ENCODE measurements at regions not wholly inside any gene's neighbourhood (a gene's known extent, or its start where the extent isn't known, plus 50 kb on each side); places are given as distances from the start of the nearest gene placed in this dataset.

DNA sequence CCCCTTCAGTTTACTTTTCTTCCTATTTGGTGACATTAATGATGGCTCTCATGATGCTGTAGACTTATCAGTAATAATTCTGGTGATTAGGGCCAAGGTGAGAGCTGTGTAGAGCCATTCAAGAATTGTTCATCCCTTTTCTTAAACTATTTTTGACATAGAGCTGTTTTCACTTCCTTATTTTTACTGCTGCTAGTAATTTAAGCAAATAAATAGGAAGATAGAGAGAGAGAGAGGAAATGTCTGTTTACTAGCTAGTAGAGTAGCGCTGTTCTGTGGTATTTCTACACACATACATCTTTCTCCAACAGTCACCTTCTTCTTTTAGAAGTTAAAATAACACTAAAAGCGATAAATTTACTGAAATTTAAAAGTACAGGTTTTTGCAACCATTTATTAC lies 678.0 kb upstream of the ZP4 start:
- no peak for TF ChIP-seq YY1 (IDR thresholded peaks at IDR 0.05)
- no peak for TF ChIP-seq CTCF (IDR thresholded peaks at IDR 0.05; ENCODE audit: low read depth, low read length, missing input control)
- TF ChIP-seq FOXA1 (IDR thresholded peaks at IDR 0.05): no peak
- TF ChIP-seq RXRA (IDR thresholded peaks at IDR 0.05): no peak
- TF ChIP-seq SP1 (IDR thresholded peaks at IDR 0.05): no peak
- TF ChIP-seq, protein P1, sequence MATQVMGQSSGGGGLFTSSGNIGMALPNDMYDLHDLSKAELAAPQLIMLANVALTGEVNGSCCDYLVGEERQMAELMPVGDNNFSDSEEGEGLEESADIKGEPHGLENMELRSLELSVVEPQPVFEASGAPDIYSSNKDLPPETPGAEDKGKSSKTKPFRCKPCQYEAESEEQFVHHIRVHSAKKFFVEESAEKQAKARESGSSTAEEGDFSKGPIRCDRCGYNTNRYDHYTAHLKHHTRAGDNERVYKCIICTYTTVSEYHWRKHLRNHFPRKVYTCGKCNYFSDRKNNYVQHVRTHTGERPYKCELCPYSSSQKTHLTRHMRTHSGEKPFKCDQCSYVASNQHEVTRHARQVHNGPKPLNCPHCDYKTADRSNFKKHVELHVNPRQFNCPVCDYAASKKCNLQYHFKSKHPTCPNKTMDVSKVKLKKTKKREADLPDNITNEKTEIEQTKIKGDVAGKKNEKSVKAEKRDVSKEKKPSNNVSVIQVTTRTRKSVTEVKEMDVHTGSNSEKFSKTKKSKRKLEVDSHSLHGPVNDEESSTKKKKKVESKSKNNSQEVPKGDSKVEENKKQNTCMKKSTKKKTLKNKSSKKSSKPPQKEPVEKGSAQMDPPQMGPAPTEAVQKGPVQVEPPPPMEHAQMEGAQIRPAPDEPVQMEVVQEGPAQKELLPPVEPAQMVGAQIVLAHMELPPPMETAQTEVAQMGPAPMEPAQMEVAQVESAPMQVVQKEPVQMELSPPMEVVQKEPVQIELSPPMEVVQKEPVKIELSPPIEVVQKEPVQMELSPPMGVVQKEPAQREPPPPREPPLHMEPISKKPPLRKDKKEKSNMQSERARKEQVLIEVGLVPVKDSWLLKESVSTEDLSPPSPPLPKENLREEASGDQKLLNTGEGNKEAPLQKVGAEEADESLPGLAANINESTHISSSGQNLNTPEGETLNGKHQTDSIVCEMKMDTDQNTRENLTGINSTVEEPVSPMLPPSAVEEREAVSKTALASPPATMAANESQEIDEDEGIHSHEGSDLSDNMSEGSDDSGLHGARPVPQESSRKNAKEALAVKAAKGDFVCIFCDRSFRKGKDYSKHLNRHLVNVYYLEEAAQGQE (IDR thresholded peaks at IDR 0.05): no peak
